Astrocyte (in vitro differentiated cells and primary cell): ENCODE measurements at regions not wholly inside any gene's neighbourhood (a gene's known extent, or its start where the extent isn't known, plus 50 kb on each side); places are given as distances from the start of the nearest gene placed in this dataset.

Experiments used
- CTCF ChIP-seq: IDR thresholded peaks from 2 replicates; pipeline ENCODE4 v1.5.1; 2011; ENCODE audit warnings: low read depth, mild to moderate bottlenecking, inconsistent platforms, low read length, moderate library complexity; ENCODE audit not compliant: insufficient read depth
- EZH2 ChIP-seq: IDR thresholded peaks from 2 replicates; pipeline ENCODE4 v1.6.1; 2012; ENCODE audit warnings: mild to moderate bottlenecking, low read length, inconsistent platforms; ENCODE audit not compliant: insufficient read depth

DNA sequence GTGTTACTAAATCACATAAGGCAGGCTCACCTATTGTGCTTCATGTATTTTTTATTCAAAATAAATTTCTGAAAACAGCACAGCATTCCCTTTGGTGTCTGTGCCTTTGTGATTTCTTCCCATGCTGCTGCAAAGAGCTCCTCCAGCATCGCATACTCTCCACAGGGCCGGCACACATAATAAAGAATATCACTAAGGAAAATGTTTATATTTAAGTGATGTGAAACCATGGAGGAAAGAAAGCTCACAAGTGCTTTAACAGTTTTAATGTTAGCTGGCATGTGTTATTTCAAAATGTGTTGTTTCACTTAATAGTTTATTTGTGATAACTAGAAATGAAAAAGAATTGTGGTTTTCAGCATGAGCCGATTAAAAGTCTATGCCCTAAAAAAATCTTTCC, 241.3 kb upstream of the ANO3 start:
- no peak for TF ChIP-seq CTCF
- no peak for TF ChIP-seq EZH2
